SKM-1 treated with dmso at 0.1 percent for 144 hours (cell line): ENCODE measurements at regions not wholly inside any gene's neighbourhood (a gene's known extent, or its start where the extent isn't known, plus 50 kb on each side); places are given as distances from the start of the nearest gene placed in this dataset.

Experiments
- DNase-seq: peaks from one replicate; lab custom pipeline; 2025; ENCODE audit not compliant: unreplicated experiment; lab: John Stamatoyannopoulos, UW

DNA sequence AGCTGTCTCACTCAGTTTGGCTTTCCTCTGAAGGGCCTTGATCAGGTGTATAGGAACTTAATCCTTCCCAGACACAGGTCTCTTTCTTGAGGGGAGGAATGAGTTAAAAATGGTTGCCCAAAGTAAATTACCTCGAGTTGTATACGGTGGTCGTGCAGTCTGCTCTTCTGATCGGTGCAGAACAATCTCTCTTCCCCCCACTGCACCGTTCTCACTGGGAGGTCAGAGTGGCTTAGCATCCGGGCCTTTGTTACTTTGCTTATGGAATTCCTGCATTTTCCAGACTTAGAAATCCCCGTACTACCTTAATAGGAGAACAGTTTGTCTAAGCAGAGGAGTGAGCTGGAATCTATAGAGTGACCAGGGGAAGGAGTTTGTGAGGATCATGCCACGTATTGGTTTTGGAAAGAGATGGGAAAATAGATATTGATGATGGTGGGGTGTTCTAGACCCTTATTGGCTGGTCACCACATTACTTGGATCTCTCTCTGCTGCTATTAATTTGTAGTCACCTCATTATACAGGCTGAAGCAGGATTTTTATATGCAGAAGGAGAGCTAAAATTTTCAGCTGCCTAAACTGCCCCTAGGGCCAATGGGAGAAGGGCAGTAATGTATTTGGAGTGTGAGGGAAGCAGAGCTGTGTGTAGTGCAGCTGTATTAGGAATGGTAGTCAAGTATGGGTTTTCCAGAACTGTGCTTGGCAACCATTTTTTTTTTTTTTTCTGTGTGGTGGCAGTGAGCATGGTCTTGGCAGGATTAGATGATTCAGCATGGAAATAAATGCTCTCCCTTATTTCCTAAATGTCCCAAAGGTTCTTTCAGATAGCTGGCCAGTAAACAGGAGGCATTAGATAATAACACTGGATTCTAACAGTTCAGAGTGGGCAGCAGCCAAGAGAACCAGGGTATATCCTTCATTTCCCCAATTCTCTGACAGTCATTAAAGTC lies 81.5 kb downstream of the NDUFS5 start:
- DNase-seq: no peak

DNA sequence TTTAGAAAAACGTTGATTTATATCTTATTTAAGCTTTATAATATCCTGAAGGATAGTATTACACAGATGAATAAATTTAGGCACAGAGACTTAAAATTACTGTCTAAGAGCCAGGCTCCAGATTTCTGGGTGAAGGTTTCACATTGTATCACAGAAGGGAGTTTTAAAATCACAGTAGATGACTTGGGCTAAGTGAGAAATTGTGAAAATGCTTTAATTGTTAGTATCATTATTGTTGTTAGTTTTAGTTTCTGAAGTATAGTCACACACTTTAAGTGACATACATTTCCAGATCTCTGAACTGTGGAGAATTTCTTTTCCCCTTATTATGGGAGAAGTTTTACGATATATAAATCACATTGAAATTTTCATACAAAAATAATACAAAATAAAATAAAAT lies 83.5 kb downstream of the NDUFS5 start:
- no peak for DNase-seq

DNA sequence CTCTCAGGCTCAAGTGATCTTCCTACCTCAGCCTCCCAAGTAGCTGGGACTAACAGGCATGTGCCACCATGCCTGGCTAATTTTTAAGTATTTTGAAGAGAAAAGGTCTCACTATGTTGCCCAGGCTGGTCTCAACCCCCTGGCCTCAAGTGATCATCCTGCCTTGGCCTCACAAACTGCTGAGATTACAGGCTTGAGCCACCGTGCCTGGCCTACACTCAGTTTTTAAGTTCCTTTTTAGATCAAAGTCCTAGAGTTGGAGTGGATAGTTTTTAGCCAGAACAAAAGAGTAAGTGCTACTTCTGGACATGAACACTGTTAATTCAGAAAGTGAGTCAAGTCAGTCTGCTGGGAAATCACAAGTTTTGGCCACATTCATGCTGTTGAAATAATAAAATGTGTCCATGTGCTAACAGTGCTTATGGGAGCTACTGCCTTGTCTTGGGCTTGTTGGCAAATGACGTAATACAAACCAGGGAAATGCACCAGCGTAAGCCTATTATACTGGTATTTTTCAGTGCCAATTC lies 84.2 kb downstream of the NDUFS5 start:
- DNase-seq: no peak

DNA sequence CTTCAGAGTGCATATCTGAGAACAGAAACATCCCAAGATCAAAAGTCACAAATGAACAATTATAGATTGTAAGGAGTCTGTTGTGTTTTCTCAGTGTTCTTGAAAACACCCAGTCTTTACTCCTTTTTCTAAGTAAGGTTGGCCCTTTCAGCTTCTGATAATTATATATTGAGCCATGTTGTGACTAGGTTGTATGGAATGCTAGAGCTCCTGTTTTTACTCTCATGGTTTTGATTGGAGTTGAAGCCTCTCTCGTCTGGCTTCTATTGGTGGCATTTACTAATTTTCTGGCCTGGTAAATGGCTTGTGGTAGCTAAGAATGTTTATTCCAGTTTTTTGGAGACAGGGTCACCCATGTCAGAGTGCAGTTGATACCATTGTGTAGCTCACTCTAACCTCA lies 84.7 kb downstream of the NDUFS5 start:
- no peak for DNase-seq

DNA sequence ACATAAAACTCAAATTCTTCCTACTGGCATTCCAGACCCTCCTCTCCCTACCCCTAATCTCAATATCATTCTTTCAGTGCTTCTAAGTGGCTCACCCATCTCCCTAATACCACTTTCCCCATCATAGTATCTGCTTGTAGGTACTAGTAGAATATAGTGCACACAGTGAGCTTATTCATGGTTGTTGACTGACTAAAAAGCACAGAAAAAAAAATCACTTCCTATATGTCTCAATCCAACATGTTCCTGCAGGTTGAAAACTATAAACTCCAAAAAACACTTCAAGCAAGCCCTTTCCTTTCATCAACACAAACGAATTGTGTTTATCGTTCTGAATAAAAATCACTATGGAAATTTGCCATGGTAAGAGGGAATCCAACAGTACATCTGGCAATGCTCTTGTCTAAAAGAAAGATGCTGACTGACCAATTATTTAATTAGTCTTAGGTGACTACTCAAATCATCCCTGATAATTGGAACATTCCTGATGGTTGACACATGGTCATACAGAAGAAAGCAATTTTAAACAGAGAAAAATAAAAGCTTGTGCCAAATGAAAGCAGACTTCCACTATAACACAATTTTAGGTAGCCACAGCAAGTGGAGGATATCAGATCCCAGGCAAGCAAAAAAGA lies 87.1 kb downstream of the NDUFS5 start:
- DNase-seq: no peak

DNA sequence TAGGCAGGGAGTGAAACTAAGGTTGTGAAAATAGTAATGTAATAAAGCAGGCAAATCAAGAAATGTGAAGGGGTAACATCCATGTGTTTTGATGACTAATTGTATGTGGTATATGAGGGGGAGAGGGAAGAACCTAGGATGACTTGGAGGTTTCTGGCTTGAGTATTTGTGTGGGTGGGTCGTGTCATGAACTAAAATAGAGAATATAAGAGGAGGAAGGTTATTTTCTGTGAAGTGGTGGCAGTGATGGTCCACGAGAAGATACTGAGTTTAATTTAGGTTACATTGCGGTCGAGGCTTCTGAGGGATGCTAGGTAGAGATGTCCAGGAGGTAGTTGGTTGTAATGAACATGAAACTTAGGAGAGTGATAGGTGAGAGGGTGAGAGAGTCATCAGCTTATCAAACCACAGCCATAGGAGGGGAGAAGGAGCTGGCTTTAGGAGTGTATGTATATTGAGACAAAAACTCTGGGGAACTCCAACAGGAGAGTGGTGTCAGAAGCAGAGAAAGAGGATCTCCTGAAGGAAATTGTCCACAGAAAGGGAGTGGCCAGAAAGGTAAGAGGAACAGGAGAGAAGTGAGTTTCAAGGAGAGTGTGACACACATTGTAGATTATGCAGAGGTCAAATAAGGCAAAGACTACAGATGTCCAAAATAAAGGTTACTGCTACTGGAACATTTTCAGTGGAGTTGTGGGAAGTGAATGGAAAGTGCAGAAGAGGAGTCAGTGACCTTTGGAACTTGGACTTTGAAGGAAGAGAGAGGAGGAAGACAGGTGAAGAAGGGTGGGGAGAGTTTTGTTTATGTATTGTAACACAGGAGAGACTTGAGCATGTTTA lies 89.0 kb upstream of the MACF1 start:
- DNase-seq: no peak

DNA sequence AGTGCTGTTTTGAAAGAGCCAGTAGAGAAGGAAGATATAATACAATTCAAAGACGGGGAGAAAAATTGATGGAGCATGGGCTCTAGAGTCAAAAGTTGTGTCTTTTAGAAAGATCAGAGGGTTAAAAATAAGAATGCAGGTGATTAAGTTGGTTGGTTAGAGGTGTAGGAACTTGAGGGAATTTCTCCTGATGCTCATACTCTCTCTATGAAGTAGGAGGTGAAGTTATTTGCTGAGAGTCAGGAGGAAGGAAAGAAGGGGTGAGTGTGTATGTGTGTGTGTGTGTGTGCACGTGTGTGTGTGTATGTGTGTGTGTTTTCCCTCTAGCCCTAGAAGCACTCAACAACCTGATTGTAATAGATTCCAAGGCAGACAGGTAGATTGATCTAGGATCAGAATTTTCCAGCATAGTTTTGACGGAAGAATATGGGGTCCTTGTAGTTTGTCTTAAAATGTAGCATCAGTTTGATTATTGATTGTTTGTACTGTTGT lies 88.3 kb upstream of the MACF1 start:
- no peak for DNase-seq

DNA sequence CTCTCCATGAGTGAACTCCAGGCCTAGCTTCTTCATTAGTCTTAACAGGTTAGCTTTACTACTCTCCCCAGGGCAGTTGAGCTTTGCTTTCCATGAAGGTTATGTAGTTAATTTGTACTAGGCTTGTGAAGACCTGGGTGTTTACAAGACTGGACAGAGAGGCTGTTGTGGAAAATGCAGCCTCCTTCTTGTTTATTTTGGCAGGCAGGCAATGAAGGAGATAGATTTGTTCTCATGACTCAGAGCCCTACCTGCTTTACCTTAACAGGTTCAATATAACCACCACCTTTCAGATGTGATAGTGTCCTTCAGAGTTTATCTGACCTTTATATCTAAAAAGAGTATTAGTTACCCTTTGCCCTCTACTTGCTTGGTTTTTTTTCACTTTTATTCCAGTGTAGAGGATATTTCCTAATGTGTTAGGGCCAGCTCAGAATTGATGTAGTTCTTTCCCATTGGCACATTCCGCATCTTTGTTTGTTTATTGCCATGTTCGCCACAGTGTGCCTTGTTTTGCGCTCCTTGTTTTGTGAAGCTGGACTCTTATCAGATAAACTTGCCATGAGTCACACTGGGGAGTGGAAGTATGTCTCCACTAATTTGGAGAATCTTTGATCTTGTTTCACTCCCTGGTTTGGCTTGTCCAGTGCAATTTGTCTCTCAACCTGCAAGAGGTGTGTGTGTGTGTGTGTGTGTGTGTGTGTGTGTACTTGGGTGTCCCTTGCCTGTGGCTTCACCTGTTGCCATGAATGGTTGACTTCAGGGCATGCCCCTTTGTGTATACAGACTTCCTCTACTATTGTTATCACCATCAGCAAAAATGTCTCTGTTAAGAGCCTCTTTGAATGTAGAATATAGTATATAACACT lies 87.4 kb upstream of the MACF1 start:
- no peak for DNase-seq

DNA sequence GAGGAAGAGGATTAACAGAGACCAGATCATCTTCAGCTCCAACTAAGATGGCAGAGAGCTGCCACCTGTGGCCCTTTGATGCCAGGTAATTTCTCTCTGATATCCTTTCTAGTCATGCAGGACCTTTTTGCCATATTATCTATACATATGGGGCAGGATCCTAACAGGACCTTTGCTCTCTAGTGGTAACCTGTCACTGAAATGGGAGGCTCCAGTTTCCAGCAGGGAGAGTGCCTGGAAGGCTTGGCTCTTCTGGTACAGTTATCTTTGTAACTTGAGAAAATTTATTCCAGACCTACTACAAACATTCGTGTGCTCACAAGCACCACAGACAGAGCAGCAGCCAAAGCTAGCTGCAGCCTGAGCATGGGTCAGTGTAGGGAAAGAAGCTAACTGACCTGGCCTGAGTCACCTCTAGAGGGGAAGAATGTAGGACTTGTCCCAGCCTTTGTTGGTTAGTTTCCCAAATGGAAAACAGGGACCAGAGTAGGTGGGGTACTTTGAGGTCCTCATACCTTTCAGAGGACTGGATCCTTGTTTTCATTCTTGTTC lies 86.5 kb upstream of the MACF1 start:
- DNase-seq: no peak

DNA sequence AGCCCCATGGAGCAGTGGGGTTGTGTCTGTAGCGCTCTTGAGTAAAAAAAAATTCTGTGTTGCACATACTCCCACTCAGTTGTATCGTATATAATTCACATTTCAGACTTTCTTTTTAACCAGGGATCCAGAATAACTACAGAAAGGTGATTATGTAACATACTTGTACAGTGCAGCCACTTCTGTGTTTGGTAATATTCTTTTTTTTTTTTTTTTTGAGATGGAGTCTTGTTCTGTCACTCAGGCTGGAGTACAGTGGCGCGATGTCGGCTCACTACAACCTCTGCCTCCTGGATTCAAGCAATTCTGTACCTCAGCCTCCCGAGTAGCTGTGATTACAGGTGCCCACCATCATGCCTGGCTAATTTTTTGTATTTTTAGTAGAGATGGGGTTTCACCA lies 82.4 kb upstream of the MACF1 start:
- DNase-seq: no peak

DNA sequence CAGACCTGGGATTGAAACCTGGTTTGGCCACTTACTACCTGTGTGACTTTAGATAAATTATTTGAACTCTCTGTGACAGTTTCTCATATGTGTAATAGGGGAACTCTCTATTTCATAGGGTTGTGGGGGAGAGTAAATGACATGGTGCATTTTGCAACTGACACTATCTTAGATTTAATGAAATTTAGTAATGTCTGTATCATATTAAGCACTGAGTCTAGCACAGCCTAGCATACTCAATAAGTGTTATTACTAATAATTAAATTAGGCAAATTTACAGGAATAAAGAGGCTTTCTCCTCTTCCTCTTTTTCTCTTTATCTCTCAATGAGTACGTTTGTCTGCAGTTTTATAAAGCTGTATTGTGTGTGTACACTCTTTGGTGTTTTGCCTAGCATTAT lies 80.2 kb upstream of the MACF1 start:
- DNase-seq: no peak

DNA sequence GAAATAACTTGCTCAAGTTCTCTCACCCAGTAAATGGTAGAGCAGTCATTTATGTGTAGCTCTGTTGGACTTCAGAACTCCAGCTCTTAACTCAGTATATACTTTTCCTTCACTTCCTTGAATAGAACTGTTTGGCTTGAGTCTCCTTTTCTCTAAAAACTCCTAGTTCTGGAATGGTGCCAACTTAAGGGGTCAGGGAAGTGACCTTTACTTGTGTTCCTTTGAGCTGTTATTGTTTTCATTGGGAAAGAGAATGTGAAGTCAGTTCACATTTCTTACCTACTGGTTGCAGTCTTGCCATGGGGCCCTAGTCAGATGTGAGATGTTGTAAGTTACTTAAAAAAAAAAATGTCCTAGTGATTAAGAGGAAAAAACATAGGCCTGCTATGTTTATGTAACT lies 77.0 kb upstream of the MACF1 start:
- no peak for DNase-seq

DNA sequence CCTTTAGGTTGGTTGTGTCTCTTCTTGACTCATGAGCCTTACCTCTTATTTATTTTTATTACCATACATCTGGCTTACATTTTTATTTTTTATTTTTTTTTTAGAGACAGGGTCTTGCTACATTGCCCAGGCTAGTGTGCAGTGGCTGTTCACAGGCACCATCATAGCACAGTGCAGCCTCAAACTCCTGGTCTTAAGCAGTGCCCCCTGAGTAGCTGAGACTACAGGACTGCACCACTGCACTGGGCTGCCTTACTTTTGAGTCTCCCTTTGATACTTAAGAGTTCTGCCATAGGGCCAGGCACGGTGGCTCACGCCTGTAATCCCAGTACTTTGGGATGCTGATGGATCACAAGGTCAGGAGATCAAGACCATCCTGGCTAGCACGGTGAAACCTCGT lies 76.4 kb upstream of the MACF1 start:
- DNase-seq: no peak

DNA sequence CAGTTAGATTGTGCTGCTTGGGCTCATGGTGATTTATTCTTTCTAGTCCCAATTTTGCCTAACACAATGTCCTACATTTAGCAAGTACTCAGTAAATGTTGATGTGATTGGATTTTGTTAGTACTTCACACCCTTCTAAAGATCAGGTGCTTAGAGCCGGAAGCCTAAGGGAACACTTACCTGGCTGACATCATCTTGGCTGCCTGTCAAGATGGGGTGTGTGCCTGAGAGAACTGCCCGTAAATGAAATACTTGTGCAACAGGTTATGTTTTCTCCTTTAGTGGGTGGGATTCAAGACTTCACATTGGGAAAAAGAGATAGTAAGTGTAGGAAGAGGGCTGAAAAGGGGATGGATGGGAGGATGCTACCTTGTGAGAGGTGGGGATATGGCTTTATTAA lies 75.5 kb upstream of the MACF1 start:
- DNase-seq: no peak

DNA sequence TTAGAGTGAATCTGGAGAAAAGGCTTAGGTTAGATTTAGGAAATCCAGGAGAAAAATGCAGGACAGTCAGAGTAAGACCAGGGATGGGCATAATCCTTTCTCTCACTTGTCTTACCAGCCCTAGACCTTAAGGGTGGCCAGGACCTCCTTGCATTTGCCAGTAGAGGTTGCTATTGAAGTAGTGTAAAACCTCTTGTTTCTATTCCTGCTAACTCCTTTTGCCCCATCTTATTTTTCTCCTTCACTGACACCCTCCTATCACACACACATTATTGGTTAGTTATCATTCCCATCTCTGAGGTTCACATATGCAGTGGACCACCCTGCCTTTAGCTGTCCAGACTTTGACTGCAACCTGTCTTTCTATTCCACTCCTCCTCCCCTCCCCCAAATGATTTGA lies 75.0 kb upstream of the MACF1 start:
- DNase-seq: no peak

DNA sequence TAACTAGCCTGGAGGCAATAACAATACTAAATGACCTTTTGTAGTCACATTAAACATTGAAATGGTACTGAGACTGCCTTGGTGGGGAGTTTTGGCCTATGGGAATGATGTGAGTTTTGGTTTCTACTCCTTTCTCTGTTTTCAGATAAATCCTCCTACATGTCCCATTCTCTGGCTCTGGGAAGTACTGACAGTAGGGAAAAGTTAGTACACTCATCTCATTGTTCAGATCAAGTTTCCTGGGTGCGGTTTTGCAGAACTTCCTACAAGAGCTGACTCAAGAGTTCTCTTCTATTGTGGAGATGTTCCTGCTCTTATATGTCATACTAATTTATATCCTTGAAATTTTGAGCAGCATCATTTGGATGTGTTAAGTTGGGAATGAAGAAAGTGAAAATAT lies 74.2 kb upstream of the MACF1 start:
- no peak for DNase-seq

DNA sequence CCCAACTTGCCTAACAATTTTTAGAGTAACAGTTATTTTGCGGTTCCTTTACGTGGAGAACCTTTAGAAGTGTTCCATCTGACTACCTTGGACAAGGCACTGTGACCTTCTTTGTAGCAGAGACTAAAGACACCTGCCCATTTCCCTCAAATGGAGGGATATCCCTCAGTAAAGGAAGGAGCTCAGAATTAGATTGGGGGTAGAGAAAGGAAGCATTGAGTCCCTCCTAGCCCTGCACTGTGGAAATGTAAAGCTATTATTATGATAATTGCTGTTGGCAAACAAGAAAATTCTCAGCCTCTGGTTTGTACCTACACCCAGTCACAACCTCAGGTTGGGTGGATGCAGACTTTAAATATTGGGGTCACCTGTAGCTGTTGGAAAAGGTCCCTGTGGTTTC lies 72.6 kb upstream of the MACF1 start:
- DNase-seq: no peak

DNA sequence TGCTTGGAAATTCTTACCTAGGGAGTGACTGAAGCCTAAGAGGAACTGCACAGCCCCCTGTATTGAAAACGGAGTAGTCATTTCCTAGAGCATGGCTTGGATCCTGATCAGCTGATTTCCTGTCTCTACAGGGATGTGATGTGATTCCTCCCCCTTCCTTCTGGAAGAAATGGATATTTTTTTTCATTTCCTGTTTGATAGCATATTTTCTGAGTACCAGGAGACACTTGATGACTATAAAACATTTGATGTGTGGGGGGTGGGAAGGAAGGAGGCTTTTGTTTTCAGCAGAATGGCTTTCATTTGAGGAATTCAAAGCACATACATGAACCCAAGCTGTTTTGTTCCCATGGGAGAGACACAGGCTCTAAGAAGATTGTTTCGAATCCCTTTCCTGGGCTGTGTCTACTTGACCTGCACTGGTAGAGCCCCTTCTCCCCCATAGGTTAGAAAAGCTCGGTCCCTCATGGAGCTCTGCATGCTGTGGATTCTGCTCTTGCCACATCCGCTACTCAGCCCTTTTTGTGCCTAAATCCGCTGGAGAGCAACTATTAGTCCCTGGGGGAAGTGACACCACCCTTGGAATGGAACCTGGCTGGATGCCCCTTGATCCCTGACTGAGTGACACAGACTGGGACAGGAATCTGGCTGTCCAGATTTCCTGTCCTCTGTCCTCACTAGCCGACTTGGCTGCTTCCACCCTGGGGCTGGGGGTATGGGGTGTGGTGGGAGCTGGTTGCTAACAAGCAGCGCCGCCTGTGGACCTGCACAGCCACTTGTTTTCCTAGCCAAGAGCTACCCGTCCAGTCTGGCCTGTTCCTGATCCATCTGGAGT lies 71.8 kb upstream of the MACF1 start:
- DNase-seq: no peak

DNA sequence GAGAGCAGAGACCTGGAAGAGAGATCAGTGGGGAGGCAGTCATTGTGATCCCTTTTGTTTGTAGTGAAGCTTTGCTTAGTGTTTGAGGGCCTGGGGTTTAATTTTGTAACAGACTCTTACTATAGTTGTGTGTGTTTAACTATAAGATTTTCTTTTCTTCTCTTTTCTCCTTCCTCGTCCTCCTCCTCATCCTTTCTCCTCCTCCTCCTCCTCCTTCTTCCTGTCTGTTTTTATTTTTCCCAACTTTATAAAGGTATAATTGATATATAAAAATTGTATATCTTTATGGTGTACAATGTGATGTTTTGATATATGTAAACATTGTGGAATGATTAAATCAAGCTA lies 71.2 kb upstream of the MACF1 start:
- no peak for DNase-seq
